ENCODE measurements at regions not wholly inside any gene's neighbourhood (a gene's known extent, or its start where the extent isn't known, plus 50 kb on each side); places are given as distances from the start of the nearest gene placed in this dataset.

- TF ChIP-seq CTCF (IDR thresholded peaks at IDR 0.05) = no peak
- TF ChIP-seq EP300 (IDR thresholded peaks at IDR 0.05) = no peak
- TF ChIP-seq POLR2A (IDR thresholded peaks at IDR 0.05) = no peak
These were observed 1678.6 kb upstream of the CELF4 start for GRCh38 chr18:39244242-39244641.

Data from ovary (tissue), 3 donors.